Stimulated activated CD4-positive, alpha-beta T cell treated with anti-CD3 and anti-CD28 coated beads, TNF-alpha, amount 100 ng/mL, for 48 hours (primary cell): ENCODE measurements at regions not wholly inside any gene's neighbourhood (a gene's known extent, or its start where the extent isn't known, plus 50 kb on each side); places are given as distances from the start of the nearest gene placed in this dataset.

Source experiments
- DNase-seq, 3 donors: peaks; one replicate each; pipeline ENCODE4 v3.0.0-alpha.2; 2020; ENCODE audit warnings: low read depth in 3 of 3

- DNase-seq: no peak
Observed at GRCh38 chr15:39144613-39145499, 436.0 kb upstream of the THBS1 start.

GRCh38 chr15:39145854-39146625, 434.8 kb upstream of the THBS1 start:
- DNase-seq: no peak

GRCh38 chr15:39149636-39150150, 431.2 kb upstream of the THBS1 start:
- no peak for DNase-seq

- DNase-seq: no peak
Observed at GRCh38 chr15:39151545-39151944, 429.3 kb upstream of the THBS1 start.

- no peak for DNase-seq
Observed at GRCh38 chr15:39153058-39153714, 427.7 kb upstream of the THBS1 start.

GRCh38 chr15:39153716-39154115, 427.2 kb upstream of the THBS1 start:
- no peak for DNase-seq

- no peak for DNase-seq
Observed at GRCh38 chr15:39154227-39154638, 426.6 kb upstream of the THBS1 start.

GRCh38 chr15:39154776-39155175, 426.1 kb upstream of the THBS1 start:
- DNase-seq: no peak

- no peak for DNase-seq
Observed at GRCh38 chr15:39156166-39156565, 424.7 kb upstream of the THBS1 start.

GRCh38 chr15:39156646-39157250, 424.1 kb upstream of the THBS1 start:
- DNase-seq: no peak

- DNase-seq: no peak
Observed at GRCh38 chr15:39157882-39158281, 423.0 kb upstream of the THBS1 start.

GRCh38 chr15:39159833-39160232, 421.0 kb upstream of the THBS1 start:
- DNase-seq: no peak

GRCh38 chr15:39161096-39161495, 419.8 kb upstream of the THBS1 start:
- no peak for DNase-seq

- no peak for DNase-seq
Observed at GRCh38 chr15:39165020-39165706, 415.7 kb upstream of the THBS1 start.

- no peak for DNase-seq
Observed at GRCh38 chr15:39167164-39168058, 413.5 kb upstream of the THBS1 start.

- peak in 2 of 3 donors; percentile 8 to 10 for DNase-seq
Observed at GRCh38 chr15:39171944-39172368, 408.9 kb upstream of the THBS1 start.

GRCh38 chr15:39172380-39173281, 408.2 kb upstream of the THBS1 start:
- no peak for DNase-seq

- DNase-seq: no peak
Observed at GRCh38 chr15:39173426-39173825, 407.5 kb upstream of the THBS1 start.

GRCh38 chr15:39174332-39174731, 406.5 kb upstream of the THBS1 start:
- DNase-seq: no peak
